ENCODE measurements at regions not wholly inside any gene's neighbourhood (a gene's known extent, or its start where the extent isn't known, plus 50 kb on each side); places are given as distances from the start of the nearest gene placed in this dataset.

- Histone ChIP-seq H2BK5ac (ENCODE audit: low read depth, low read length, poor library complexity, severe bottlenecking) (no peak overlapping the region), H3K18ac (ENCODE audit: low read depth, low read length) (no peak overlapping the region), H2AK9ac (replicated peaks; ENCODE audit: low read depth, low read length, poor library complexity) (no peak overlapping the region), H3K9me1 (ENCODE audit: insufficient read depth, low read length) (no peaks in the 10 kb centered on the region), H2BK15ac (ENCODE audit: low read depth, low read length) (no peak overlapping the region), H2BK20ac (ENCODE audit: low read depth, low read length) (no peak overlapping the region), H3K56ac (ENCODE audit: extremely low read depth, insufficient read depth, low read length) (no peak overlapping the region), H3K9me3 (ENCODE audit: control insufficient read depth, insufficient read depth, low read length) (no peaks in the 10 kb centered on the region), H3K27ac (ENCODE audit: insufficient read depth, low read length) (no peak overlapping the region), H4K91ac (ENCODE audit: insufficient read depth, low read depth, low read length) (no peak overlapping the region), H4K20me1 (ENCODE audit: insufficient read depth, low read length) (no peaks in the 10 kb centered on the region), H3K23ac (ENCODE audit: low read depth, low read length) (no peak overlapping the region), H3K9ac (ENCODE audit: low read depth, low read length) (no peak overlapping the region), H4K5ac (ENCODE audit: low read depth, low read length) (no peak overlapping the region), H3K79me1 (ENCODE audit: low read depth in 1 of 2, low read length in 2 of 2) (no peaks in the 10 kb centered on the region), H3K4me1 (ENCODE audit: control insufficient read depth, insufficient read depth, low read length) (no peaks in the 10 kb centered on the region), H2AK5ac (ENCODE audit: low read depth, low read length) (no peak overlapping the region), H3K14ac (replicated peaks; ENCODE audit: low read depth, low read length) (no peak overlapping the region), H3K4me2 (ENCODE audit: low read depth, low read length) (no peak overlapping the region), H2BK120ac (ENCODE audit: low read depth, low read length) (no peak overlapping the region), H3K4ac (ENCODE audit: low read depth, low read length) (no peak overlapping the region), H4K8ac (ENCODE audit: low read depth in 2 of 2, low read length in 2 of 2) (no peak overlapping the region), H3K4me3 (ENCODE audit: insufficient read depth, low read depth, low read length) (no peak overlapping the region), H2AFZ (replicated peaks; ENCODE audit: low read length, poor library complexity) (no peak overlapping the region), H3K36me3 (ENCODE audit: control insufficient read depth, insufficient read depth, low read length) (no peaks in the 10 kb centered on the region), H3K27me3 (ENCODE audit: control insufficient read depth, insufficient read depth, low read length) (no peaks in the 10 kb centered on the region)
- ATAC-seq (ENCODE audit: low read depth) (no peak), DNase-seq (no peak)
- dilution Hi-C loops (cut with HindIII; ENCODE audit: low sequenced_read_pairs, unreplicated experiment), result no loop called here
- POLR2A ChIA-PET (ENCODE audit: unreplicated experiment), result no interaction called here
- CTCF ChIA-PET, result interaction anchor here (0.6 kb wide), 1 partner anchor 178 kb away, joined by 3 read pairs; no protein-coding TSS in a partner anchor
- WGBS, 2 experiments (ENCODE audit: extremely low coverage in 2 of 2, insufficient read length in 1 of 2), result 92% methylated on average over 2 of the region's 4 CpGs; no CpG with 5 or more reads in 1 of the 2 experiments
- no peak for TF ChIP-seq POLR2A (IDR thresholded peaks at IDR 0.05; ENCODE audit: low read depth, low read length)
- no peak for TF ChIP-seq USF2 (IDR thresholded peaks at IDR 0.05; ENCODE audit: low read depth, low read length)
- TF ChIP-seq MXI1 (IDR thresholded peaks at IDR 0.05; ENCODE audit: borderline replicate concordance, low read depth, low read length), result no peak
- TF ChIP-seq BHLHE40 (IDR thresholded peaks at IDR 0.05; ENCODE audit: low read depth, low read length), result no peak
- intact Hi-C loops (cut with micrococcal nuclease), result no loop called here
- in situ Hi-C loops (cut with MboI; ENCODE audit: low sequenced_read_pairs), result no loop called here
- BruUV-seq (replicated peaks), result no TSS peak
Measured at GRCh38 chr6:22696481-22696880, 127.1 kb downstream of the HDGFL1 start.
